ENCODE measurements at regions not wholly inside any gene's neighbourhood (a gene's known extent, or its start where the extent isn't known, plus 50 kb on each side); places are given as distances from the start of the nearest gene placed in this dataset.

- no peak for TF ChIP-seq EZH2 (IDR thresholded peaks at IDR 0.05; ENCODE audit: low read length, missing control alignments)
- TF ChIP-seq, protein P1, sequence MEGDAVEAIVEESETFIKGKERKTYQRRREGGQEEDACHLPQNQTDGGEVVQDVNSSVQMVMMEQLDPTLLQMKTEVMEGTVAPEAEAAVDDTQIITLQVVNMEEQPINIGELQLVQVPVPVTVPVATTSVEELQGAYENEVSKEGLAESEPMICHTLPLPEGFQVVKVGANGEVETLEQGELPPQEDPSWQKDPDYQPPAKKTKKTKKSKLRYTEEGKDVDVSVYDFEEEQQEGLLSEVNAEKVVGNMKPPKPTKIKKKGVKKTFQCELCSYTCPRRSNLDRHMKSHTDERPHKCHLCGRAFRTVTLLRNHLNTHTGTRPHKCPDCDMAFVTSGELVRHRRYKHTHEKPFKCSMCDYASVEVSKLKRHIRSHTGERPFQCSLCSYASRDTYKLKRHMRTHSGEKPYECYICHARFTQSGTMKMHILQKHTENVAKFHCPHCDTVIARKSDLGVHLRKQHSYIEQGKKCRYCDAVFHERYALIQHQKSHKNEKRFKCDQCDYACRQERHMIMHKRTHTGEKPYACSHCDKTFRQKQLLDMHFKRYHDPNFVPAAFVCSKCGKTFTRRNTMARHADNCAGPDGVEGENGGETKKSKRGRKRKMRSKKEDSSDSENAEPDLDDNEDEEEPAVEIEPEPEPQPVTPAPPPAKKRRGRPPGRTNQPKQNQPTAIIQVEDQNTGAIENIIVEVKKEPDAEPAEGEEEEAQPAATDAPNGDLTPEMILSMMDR (conservative IDR thresholded peaks at IDR 0.05 in 1 of 2, IDR thresholded peaks at IDR 0.05 in 1 of 2; ENCODE audit: low read depth in 1 of 2, low read length in 2 of 2): no peak
These were observed 127.8 kb upstream of the GLRA1 start for GRCh38 chr5:152052470-152052869.

Measured in fibroblast of lung (primary cell).